ENCODE measurements at regions not wholly inside any gene's neighbourhood (a gene's known extent, or its start where the extent isn't known, plus 50 kb on each side); places are given as distances from the start of the nearest gene placed in this dataset.

- TF ChIP-seq TAF1 (IDR thresholded peaks at IDR 0.05; ENCODE audit: borderline replicate concordance, low read depth, low read length) (no peak), POLR2AphosphoS5 (IDR thresholded peaks at IDR 0.05; ENCODE audit: low read depth, low read length) (no peak)
- FAIRE-seq: no peak
- DNase-seq (ENCODE audit: insufficient read length): no peak
Observed at GRCh38 chr16:76612497-76612896, 335.3 kb downstream of the CNTNAP4 start.

- TF ChIP-seq POLR2AphosphoS5 (IDR thresholded peaks at IDR 0.05; ENCODE audit: low read depth, low read length) (no peak), POLR2A (IDR thresholded peaks at IDR 0.05; ENCODE audit: low read depth, low read length) (no peak), TAF1 (IDR thresholded peaks at IDR 0.05; ENCODE audit: borderline replicate concordance, low read depth, low read length) (no peak)
- DNase-seq (ENCODE audit: insufficient read length): no peak
- no peak for FAIRE-seq
Observed at GRCh38 chr16:76614269-76614668, 337.1 kb downstream of the CNTNAP4 start.

GRCh38 chr16:76622876-76623275, 345.7 kb downstream of the CNTNAP4 start:
- TF ChIP-seq POLR2AphosphoS5 (IDR thresholded peaks at IDR 0.05; ENCODE audit: low read depth, low read length) (no peak), TAF1 (IDR thresholded peaks at IDR 0.05; ENCODE audit: borderline replicate concordance, low read depth, low read length) (no peak)
- DNase-seq (ENCODE audit: insufficient read length) (no peak), FAIRE-seq (no peak)

- no peak for DNase-seq (ENCODE audit: insufficient read length)
- TF ChIP-seq POLR2A (IDR thresholded peaks at IDR 0.05; ENCODE audit: low read depth, low read length): no peak
- TF ChIP-seq POLR2AphosphoS5 (IDR thresholded peaks at IDR 0.05; ENCODE audit: low read depth, low read length): no peak
- TF ChIP-seq TAF1 (IDR thresholded peaks at IDR 0.05; ENCODE audit: borderline replicate concordance, low read depth, low read length): no peak
- FAIRE-seq: no peak
Observed at GRCh38 chr16:76634847-76635697, 357.9 kb downstream of the CNTNAP4 start.

GRCh38 chr16:76639685-76640289, 362.6 kb downstream of the CNTNAP4 start:
- FAIRE-seq (no peak), DNase-seq (ENCODE audit: insufficient read length) (no peak)
- TF ChIP-seq POLR2AphosphoS5 (IDR thresholded peaks at IDR 0.05; ENCODE audit: low read depth, low read length) (no peak), TAF1 (IDR thresholded peaks at IDR 0.05; ENCODE audit: borderline replicate concordance, low read depth, low read length) (no peak), POLR2A (IDR thresholded peaks at IDR 0.05; ENCODE audit: low read depth, low read length) (no peak)

- no peak for TF ChIP-seq TAF1 (IDR thresholded peaks at IDR 0.05; ENCODE audit: borderline replicate concordance, low read depth, low read length)
- TF ChIP-seq POLR2A (IDR thresholded peaks at IDR 0.05; ENCODE audit: low read depth, low read length): no peak
- no peak for TF ChIP-seq POLR2AphosphoS5 (IDR thresholded peaks at IDR 0.05; ENCODE audit: low read depth, low read length)
- FAIRE-seq (no peak), DNase-seq (ENCODE audit: insufficient read length) (no peak)
Observed at GRCh38 chr16:76650582-76650981, 373.4 kb downstream of the CNTNAP4 start.

- DNase-seq (ENCODE audit: insufficient read length) (no peak), FAIRE-seq (peak; percentile 81)
- TF ChIP-seq POLR2AphosphoS5 (IDR thresholded peaks at IDR 0.05; ENCODE audit: low read depth, low read length) (no peak), TAF1 (IDR thresholded peaks at IDR 0.05; ENCODE audit: borderline replicate concordance, low read depth, low read length) (no peak), POLR2A (IDR thresholded peaks at IDR 0.05; ENCODE audit: low read depth, low read length) (no peak)
Observed at GRCh38 chr16:76653390-76654026, 376.3 kb downstream of the CNTNAP4 start.

- TF ChIP-seq POLR2A (IDR thresholded peaks at IDR 0.05; ENCODE audit: low read depth, low read length) (no peak), TAF1 (IDR thresholded peaks at IDR 0.05; ENCODE audit: borderline replicate concordance, low read depth, low read length) (no peak), POLR2AphosphoS5 (IDR thresholded peaks at IDR 0.05; ENCODE audit: low read depth, low read length) (no peak)
- DNase-seq (ENCODE audit: insufficient read length) (no peak), FAIRE-seq (no peak)
Observed at GRCh38 chr16:76654088-76654820, 377.1 kb downstream of the CNTNAP4 start.

GRCh38 chr16:76656994-76657393, 379.8 kb downstream of the CNTNAP4 start:
- TF ChIP-seq POLR2A (IDR thresholded peaks at IDR 0.05; ENCODE audit: low read depth, low read length) (no peak), TAF1 (IDR thresholded peaks at IDR 0.05; ENCODE audit: borderline replicate concordance, low read depth, low read length) (no peak), POLR2AphosphoS5 (IDR thresholded peaks at IDR 0.05; ENCODE audit: low read depth, low read length) (no peak)
- DNase-seq (ENCODE audit: insufficient read length) (no peak), FAIRE-seq (no peak)

GRCh38 chr16:76661691-76662235, 384.6 kb downstream of the CNTNAP4 start:
- TF ChIP-seq POLR2AphosphoS5 (IDR thresholded peaks at IDR 0.05; ENCODE audit: low read depth, low read length): no peak
- TF ChIP-seq TAF1 (IDR thresholded peaks at IDR 0.05; ENCODE audit: borderline replicate concordance, low read depth, low read length): no peak
- TF ChIP-seq POLR2A (IDR thresholded peaks at IDR 0.05; ENCODE audit: low read depth, low read length): no peak
- FAIRE-seq (no peak), DNase-seq (ENCODE audit: insufficient read length) (no peak)
